KOPT-K1 (cell line): ENCODE measurements at regions not wholly inside any gene's neighbourhood (a gene's known extent, or its start where the extent isn't known, plus 50 kb on each side); places are given as distances from the start of the nearest gene placed in this dataset.

Experiments
- H3K27ac ChIP-seq: fragments of 200-600 bp; sonication (generic); 2 replicates; pipeline ENCODE4 v1.5.1; 2016; ENCODE audit warnings: antibody characterized with exemption, mild to moderate bottlenecking, low read depth, low read length; ENCODE audit not compliant: poor library complexity, severe bottlenecking
- H3K36me3 ChIP-seq: fragments of 200-600 bp; sonication (generic); 2 replicates; pipeline ENCODE4 v1.5.1; 2017; ENCODE audit warnings: antibody characterized with exemption, mild to moderate bottlenecking, low read length, moderate library complexity; ENCODE audit not compliant: insufficient read depth
- H3K9me3 ChIP-seq: fragments of 200-600 bp; sonication (generic); 2 replicates; pipeline ENCODE4 v1.5.1; 2017; ENCODE audit warnings: antibody characterized with exemption, low read length, mild to moderate bottlenecking; ENCODE audit not compliant: insufficient read depth, poor library complexity, severe bottlenecking

DNA sequence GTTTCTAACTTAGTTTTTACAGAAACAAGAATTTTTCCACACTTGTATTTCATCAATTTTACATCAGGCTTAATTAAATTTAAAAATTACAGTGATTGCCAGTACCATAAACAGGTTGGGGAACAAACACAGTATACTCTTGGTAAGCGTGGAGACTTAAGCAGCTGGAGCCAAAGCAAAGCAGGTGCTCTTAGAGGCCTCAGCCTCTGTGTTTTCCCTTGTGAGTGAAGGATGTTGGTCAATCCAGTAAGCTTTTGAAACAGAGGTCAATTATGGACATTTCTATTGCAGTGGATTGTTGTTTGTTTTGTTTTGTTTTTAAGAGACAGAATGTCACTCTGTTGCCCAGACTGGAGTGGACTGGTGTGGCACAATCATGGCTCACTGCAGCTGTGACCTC lies 100.6 kb upstream of the CELF2 start:
- H3K36me3 ChIP-seq: no peaks in the 10 kb centered on the region
- no peak overlapping the region for H3K27ac ChIP-seq
- H3K9me3 ChIP-seq: no peaks in the 10 kb centered on the region

- no peaks in the 10 kb centered on the region for H3K36me3 ChIP-seq
- H3K27ac ChIP-seq: no peak overlapping the region
- H3K9me3 ChIP-seq: no peaks in the 10 kb centered on the region
Measured at GRCh38 chr10:10919976-10920375, 97.7 kb upstream of the CELF2 start.

- Histone ChIP-seq H3K9me3 (peaks cover 4% of the 10 kb centered on the region), H3K27ac (no peak overlapping the region), H3K36me3 (no peaks in the 10 kb centered on the region)
Measured at GRCh38 chr10:10921826-10922461, 95.7 kb upstream of the CELF2 start.

GRCh38 chr10:10923029-10923651 lies 94.5 kb upstream of the CELF2 start:
- H3K27ac ChIP-seq: no peak overlapping the region
- no peaks in the 10 kb centered on the region for H3K36me3 ChIP-seq
- peaks cover 4% of the 10 kb centered on the region for H3K9me3 ChIP-seq

DNA sequence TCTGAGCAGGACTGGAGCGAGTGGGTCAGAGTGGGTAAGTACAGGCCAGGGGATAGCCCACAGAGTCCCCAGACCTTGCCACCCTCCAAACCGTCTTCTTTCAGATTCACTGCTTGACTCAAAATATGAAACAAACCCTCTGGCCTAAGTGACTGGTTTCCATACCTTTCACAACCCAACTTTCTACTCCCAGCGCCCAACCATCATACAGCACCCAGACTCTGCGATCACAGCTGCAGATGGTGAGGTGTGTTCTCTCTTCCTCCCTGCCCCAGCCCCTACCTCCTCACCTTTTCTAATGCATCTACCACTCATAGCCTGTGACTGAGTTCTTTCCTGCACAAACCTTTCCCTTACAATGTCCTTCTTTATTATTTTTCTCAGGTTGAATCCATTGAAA lies 92.0 kb upstream of the CELF2 start:
- Histone ChIP-seq H3K9me3 (peaks cover 4% of the 10 kb centered on the region), H3K27ac (no peak overlapping the region), H3K36me3 (no peaks in the 10 kb centered on the region)

DNA sequence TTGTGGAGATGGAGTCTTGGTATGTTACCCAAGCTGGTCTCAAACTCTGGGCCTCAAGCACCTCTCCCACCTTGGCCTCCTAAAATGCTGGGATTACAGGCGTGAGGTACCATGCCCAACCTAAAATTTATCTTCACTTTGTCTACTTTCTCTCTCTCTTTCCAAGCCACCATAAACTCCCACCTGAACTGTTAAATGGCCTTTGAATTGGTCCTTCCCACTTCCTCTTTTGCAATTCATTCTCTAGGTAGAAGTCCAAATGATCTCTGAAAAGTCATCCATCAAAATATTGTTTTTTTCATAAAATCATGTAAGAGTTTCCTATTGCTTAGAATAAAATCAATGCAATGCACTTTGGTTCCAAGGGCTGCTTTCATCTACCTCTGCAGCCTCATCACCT lies 90.1 kb upstream of the CELF2 start:
- Histone ChIP-seq H3K9me3 (peaks cover 4% of the 10 kb centered on the region), H3K36me3 (no peaks in the 10 kb centered on the region), H3K27ac (no peak overlapping the region)

- Histone ChIP-seq H3K36me3 (no peaks in the 10 kb centered on the region), H3K9me3 (peaks cover under 1% of the 10 kb centered on the region), H3K27ac (no peak overlapping the region)
Measured at GRCh38 chr10:10930979-10931743, 86.5 kb upstream of the CELF2 start.

DNA sequence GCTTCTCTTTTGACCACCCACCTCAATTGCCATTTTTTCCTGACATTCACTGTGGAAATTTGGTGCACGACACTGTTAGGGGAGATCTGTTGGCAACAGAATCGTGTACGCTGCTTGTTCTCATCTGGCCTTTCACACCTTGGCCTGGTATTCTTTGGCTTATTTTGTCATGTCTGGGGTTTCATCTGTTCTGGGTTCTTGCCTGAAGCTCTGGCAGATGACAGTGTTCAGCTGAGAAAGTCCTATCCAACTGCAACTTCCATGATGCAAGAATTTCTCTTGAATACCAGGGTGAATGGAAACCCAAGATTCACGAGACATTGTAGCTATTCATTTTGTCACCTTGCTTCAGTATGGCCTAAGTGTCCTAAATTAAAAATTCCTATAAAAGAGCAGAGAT lies 82.6 kb upstream of the CELF2 start:
- Histone ChIP-seq H3K9me3 (no peaks in the 10 kb centered on the region), H3K27ac (no peak overlapping the region), H3K36me3 (no peaks in the 10 kb centered on the region)

DNA sequence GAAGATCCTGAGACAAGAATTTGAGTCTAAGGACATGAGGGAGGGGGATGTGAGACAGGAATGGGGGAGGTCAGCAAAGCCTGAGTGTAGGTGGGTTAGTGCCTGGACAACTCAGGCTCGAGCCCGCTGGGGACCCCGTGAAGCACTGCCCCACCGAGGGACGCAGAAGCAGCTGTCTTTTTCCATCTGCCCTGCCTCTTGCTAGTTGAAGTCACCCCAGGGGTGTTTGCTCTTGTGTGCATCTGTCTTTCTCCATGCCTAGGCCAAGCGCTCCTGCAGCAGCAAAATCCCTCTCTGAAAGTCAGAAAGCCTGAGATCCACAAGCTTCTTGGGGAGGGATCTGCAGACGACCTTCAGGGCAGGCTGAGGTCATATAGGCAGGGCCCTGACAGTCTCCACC lies 79.0 kb upstream of the CELF2 start:
- no peak overlapping the region for H3K27ac ChIP-seq
- no peaks in the 10 kb centered on the region for H3K36me3 ChIP-seq
- peaks cover 13% of the 10 kb centered on the region for H3K9me3 ChIP-seq

GRCh38 chr10:10941127-10941730 lies 76.4 kb upstream of the CELF2 start:
- peaks cover 13% of the 10 kb centered on the region for H3K9me3 ChIP-seq
- H3K27ac ChIP-seq: no peak overlapping the region
- H3K36me3 ChIP-seq: no peaks in the 10 kb centered on the region

DNA sequence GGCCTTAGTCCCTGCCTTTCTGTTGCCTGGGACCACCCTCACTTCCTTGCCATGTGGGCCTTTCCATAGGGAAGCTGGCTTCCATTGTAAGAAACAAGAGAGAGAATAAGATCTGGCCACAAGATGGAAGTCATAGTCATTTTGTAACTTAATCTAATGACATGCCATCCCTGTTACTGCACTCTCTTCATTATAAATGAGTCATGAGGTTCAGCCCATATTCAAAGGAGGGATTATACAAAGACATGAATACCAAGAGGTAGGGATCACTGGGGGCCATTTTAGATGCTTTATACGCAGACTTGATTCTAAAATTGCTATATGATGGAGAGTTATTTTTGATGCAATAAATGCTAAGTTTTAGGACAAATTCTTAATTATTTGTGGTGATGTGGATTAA lies 75.2 kb upstream of the CELF2 start:
- H3K36me3 ChIP-seq: no peaks in the 10 kb centered on the region
- H3K27ac ChIP-seq: no peak overlapping the region
- peaks cover 13% of the 10 kb centered on the region for H3K9me3 ChIP-seq

DNA sequence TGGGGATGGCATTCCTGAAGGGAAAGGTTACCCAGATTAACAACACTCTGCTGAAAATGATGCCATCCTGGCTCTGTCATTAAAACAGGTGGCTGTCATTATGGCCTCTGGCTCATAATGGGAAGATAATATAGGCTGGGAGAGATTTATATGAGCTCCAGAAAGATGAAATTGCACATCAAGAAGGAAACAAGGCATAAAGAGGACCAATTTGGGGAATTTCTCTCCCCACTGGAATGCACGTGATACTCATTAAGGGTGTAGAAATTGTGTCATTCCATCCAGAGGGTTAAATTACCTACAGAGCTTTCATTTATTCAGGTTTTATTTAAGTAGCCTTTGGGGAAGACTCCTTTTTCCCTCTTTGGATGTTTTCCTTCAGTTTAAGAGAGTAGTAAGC lies 71.6 kb upstream of the CELF2 start:
- Histone ChIP-seq H3K9me3 (peaks cover 3% of the 10 kb centered on the region), H3K27ac (no peak overlapping the region), H3K36me3 (no peaks in the 10 kb centered on the region)

GRCh38 chr10:10946801-10947200 lies 70.9 kb upstream of the CELF2 start:
- H3K27ac ChIP-seq: no peak overlapping the region
- no peaks in the 10 kb centered on the region for H3K36me3 ChIP-seq

DNA sequence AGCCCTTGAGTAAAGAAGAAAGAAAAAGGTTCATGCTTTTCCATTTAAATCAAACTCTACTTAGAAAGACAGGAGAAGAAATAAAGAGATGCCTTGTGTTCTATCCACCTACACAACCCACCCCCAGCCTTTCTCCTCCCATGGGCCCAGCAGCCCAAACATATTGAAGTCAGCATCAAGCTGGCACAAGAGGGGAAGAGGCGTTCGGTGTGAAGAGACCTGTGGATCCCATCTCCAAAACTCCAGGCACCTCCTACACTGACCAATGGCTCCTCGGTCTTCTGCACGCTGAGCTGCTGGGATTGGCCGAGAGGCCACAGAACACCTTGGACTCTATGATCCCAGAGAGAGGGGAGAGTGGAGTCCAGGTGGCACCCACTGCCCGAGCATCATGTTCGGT lies 66.0 kb upstream of the CELF2 start:
- Histone ChIP-seq H3K9me3 (no peaks in the 10 kb centered on the region), H3K27ac (no peak overlapping the region)

More at GRCh38 chr10:10946801-10947200, 70.9 kb upstream of the CELF2 start:
- H3K9me3 ChIP-seq: no peaks in the 10 kb centered on the region

DNA sequence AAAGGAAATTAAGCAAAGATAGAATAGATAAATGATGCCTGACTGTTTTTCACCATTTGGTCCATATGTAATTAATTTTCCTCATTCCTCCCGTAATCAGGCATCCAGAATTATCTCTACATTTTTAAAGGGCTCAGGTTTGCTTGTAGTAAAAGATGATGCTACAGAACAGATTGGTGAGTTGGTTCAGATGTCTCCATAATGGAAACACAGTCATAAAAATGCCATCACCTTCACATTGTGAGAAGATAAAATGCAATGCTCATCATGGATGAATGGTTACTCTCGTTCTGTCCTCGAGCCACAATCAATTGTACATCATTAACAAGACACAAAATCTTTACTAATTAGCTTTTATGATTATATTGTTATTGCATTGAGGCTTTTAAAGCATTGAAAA lies 64.9 kb upstream of the CELF2 start:
- Histone ChIP-seq H3K27ac (no peak overlapping the region), H3K9me3 (no peaks in the 10 kb centered on the region), H3K36me3 (no peaks in the 10 kb centered on the region)

More for the DNA sequence above, 66.0 kb upstream of the CELF2 start:
- H3K36me3 ChIP-seq: no peaks in the 10 kb centered on the region
